ENCODE measurements at regions not wholly inside any gene's neighbourhood (a gene's known extent, or its start where the extent isn't known, plus 50 kb on each side); places are given as distances from the start of the nearest gene placed in this dataset.

DNA sequence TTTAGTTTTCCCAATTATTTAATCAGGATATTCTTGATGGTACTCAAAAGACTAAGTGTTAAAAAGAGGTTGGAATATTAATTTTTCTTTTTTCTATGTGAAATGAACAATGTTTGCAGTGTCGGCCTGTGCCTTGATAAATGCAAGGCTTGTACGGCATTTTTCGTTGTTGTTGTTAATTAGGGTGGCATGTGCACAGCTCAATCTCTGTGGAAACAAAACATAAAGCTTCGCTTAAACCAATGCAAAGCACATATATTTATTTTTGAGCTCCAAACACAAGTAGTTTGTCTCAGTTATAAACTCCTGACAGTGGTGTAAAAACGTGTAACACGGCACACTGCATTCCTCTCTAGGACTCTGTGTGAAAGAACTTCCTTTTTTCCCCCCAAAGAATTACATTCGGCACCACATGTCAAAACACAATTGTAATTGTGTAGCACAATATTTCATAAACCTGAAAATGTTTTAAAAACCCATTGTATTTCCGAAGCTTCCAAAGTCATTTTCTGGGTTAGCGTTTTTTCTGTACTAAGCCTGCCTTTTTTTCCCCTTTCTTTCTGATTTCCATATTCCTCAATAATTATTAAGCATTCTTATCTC, 498.0 kb downstream of the VRK1 start:
- no peaks in the 10 kb centered on the region for H3K9me3 ChIP-seq (ENCODE audit: low read depth, low read length)
- H3K4me3 ChIP-seq (ENCODE audit: low read length): no peak overlapping the region
- peaks cover 4% of the 10 kb centered on the region for H3K27me3 ChIP-seq (ENCODE audit: insufficient read depth, low read length)
- peaks cover 6% of the 10 kb centered on the region for H3K4me1 ChIP-seq (ENCODE audit: insufficient read depth, low read length)

DNA sequence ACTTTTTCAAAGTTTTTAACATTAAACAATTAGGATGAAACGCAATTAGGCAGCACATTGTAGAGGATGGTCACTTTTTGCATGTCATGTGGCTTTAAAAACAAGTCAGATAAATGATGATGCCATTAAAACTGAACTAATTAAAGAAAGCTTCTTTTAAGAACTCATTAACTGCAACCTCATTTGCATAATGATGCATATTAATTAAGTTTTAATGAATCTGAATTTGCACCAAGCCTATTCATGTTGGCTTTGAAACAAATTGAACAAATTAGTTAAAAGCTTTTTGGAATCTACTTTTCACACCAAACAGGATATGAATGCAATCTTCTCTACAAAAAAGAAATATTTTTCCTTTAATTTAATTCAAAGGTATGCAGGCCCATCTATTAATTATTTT, 499.0 kb downstream of the VRK1 start:
- H3K4me1 ChIP-seq (ENCODE audit: insufficient read depth, low read length): peaks cover under 1% of the 10 kb centered on the region
- peaks cover 4% of the 10 kb centered on the region for H3K27me3 ChIP-seq (ENCODE audit: insufficient read depth, low read length)
- H3K4me3 ChIP-seq (ENCODE audit: low read length): no peak overlapping the region
- H3K9me3 ChIP-seq (ENCODE audit: low read depth, low read length): no peaks in the 10 kb centered on the region

DNA sequence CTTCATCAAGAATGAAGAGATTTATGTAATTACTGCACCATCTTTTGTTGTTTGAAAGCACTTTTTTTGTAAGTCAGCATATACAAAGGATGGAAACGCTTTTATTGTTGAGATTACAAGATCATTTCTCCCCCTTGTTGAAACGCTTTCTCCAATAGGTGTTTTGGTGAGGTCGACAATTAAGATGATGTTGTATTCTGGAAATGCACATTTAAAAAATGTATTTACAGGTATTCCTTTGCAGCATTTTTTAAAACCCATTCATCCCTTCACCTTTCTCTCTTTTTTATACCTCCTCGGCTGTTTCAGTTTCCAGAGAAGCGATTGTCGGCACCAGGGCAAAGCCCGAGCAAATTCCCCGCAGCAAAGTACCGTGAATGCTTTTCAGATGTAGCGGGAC, 499.9 kb downstream of the VRK1 start:
- H3K4me3 ChIP-seq (ENCODE audit: low read length): no peak overlapping the region
- H3K4me1 ChIP-seq (ENCODE audit: insufficient read depth, low read length): no peaks in the 10 kb centered on the region
- no peaks in the 10 kb centered on the region for H3K9me3 ChIP-seq (ENCODE audit: low read depth, low read length)
- H3K27me3 ChIP-seq (ENCODE audit: insufficient read depth, low read length): peaks cover 4% of the 10 kb centered on the region

DNA sequence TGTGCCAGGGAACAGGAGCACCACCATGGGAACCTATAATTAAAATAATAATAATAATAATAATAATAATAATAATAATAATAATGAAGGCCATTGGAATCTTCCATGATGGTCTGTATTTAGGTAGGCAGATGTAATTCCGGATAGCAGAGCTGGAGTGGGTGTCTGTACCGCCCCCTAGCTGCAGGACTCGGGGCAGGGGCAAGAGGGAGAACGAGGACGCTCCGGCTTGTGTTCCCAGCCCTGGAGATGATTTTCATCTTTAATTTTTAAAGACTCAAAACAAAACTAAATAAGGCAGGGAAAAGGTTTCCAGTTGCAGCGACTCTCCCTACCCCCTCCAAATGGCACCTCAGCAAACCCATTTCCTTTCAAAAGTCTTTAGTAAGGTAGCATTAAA, 501.1 kb downstream of the VRK1 start:
- no peak overlapping the region for H3K4me3 ChIP-seq (ENCODE audit: low read length)

DNA sequence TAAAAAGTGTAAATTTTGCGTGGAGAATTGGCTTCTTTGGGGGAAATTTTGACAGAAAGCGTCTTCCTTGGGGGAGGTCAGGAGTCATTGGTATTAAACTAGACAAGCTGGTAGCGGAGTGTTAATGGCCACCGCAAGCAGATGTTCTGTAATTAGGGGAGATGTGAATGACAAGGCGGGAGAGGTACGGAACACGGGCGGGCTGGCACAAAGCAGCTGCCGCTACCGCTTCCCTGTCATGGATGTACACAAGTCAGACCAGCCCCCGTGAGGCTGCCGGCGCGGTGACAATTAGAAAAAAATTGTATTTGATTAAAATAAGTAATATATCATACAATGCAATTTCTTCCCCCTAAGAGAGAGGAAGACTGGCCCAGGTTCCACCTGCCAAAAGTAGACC, 501.6 kb downstream of the VRK1 start:
- Histone ChIP-seq H3K9me3 (ENCODE audit: low read depth, low read length) (no peaks in the 10 kb centered on the region), H3K27me3 (ENCODE audit: insufficient read depth, low read length) (peaks cover 4% of the 10 kb centered on the region), H3K4me3 (ENCODE audit: low read length) (no peak overlapping the region), H3K4me1 (ENCODE audit: insufficient read depth, low read length) (no peaks in the 10 kb centered on the region)

More for the DNA sequence above, 501.1 kb downstream of the VRK1 start:
- Histone ChIP-seq H3K9me3 (ENCODE audit: low read depth, low read length) (no peaks in the 10 kb centered on the region), H3K27me3 (ENCODE audit: insufficient read depth, low read length) (peaks cover 4% of the 10 kb centered on the region), H3K4me1 (ENCODE audit: insufficient read depth, low read length) (no peaks in the 10 kb centered on the region)

DNA sequence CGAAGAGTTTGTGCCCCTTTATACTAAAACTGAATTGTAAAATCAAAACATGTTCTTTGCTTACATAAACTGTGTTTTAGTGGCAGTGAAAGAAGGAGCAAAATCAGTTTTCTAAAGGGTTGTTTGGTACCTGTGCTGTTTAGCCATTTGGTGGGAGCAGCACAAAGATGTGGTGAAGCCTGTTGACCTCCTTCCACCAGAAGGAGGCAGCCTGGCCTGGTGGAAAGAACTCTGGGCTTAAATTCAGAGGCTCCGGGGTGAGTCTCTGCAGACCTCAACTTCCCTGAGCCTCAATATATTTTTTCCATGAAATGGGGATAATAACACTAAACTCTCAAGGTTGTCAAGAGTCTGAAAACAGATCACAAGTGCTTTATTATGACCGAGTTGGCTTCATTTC, 502.5 kb downstream of the VRK1 start:
- Histone ChIP-seq H3K9me3 (ENCODE audit: low read depth, low read length) (no peaks in the 10 kb centered on the region), H3K4me1 (ENCODE audit: insufficient read depth, low read length) (no peaks in the 10 kb centered on the region), H3K4me3 (ENCODE audit: low read length) (no peak overlapping the region), H3K27me3 (ENCODE audit: insufficient read depth, low read length) (peaks cover 4% of the 10 kb centered on the region)

DNA sequence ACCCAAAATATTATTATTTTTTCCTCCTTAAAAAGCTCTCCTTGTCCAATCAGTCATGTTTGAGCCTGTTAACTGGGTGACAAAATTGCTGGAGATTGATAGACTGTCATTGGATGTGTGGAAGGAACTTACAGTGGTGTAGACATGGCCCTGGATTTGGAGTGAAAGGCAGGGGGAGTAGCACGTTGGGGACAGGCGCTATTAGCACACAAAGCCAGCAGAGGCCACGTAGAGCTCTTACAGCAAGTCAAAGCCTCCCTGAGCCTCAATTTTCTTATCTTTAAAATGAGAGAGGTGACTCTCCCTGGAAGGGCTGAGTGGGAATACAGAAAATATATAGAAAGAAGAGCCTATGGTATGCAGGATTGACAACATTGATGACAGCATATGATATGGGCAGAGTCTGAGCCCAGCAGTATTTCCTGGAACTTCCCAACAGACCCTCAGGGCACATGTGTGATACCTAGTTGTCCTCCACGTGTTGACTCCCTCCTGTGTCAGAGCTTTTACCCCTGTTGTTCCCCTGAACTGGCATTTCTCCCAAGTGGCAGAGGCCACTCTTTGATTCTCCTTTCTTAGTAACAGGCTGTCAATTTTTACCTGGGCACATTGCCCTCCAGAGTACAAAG, 504.9 kb downstream of the VRK1 start:
- Histone ChIP-seq H3K4me3 (ENCODE audit: low read length) (no peak overlapping the region), H3K27me3 (ENCODE audit: insufficient read depth, low read length) (peaks cover 4% of the 10 kb centered on the region), H3K9me3 (ENCODE audit: low read depth, low read length) (no peaks in the 10 kb centered on the region), H3K4me1 (ENCODE audit: insufficient read depth, low read length) (no peaks in the 10 kb centered on the region)

DNA sequence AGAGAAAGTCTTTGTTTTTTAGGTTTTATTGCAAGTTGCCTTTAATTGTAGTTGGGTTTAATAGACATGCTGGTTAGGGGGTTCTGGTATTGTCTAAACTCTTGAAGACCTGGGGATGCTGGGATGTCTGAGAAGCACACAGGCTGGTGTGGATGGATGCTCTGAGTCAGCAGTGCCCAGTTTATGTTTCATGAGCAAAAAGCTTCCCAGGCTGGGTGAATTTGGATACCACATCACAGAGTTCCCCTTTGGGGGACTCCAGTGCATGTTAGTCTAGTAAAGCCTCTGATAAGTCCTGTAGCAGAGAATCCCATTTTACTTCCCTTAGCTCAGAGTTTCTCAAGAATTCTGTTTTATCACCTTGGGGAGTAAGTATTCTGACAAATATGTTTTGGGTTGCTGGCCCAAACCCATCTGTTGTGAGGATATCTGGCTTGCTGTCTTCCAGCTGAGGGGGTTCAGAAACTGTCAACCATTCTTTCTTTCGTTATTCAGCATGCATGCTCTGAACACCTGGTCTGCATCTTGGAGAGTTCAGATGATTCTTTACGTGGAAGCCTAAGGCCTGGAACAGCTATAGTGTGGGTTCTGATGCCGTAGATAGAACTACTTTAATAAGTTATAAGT, 509.1 kb downstream of the VRK1 start:
- Histone ChIP-seq H3K4me1 (ENCODE audit: insufficient read depth, low read length) (no peaks in the 10 kb centered on the region), H3K4me3 (ENCODE audit: low read length) (no peak overlapping the region), H3K27me3 (ENCODE audit: insufficient read depth, low read length) (no peaks in the 10 kb centered on the region)

DNA sequence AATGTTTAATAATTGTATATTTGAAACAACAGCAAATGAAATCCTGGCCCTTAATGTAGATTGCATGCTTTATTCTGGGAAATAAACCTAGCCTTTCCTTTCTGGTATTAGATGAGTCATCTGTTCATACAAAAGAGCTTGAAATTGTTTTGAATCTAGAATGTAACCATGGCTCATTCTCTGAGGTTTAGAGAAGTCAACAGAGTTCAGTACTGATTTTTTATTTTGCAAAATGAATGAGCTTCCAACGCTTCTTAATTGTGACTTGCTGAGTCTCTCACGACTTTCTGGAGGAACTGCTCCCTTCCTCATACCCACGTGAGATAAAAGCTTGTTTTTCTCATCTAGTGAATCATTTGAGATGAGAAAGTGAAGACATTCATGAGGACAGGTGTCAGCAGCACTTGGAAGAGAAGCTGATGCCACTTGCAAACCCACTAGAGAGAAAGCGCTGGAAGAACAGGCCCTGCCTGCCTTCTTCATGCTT, 509.6 kb downstream of the VRK1 start:
- Histone ChIP-seq H3K27me3 (ENCODE audit: insufficient read depth, low read length) (no peaks in the 10 kb centered on the region), H3K4me3 (ENCODE audit: low read length) (no peak overlapping the region), H3K4me1 (ENCODE audit: insufficient read depth, low read length) (no peaks in the 10 kb centered on the region), H3K9me3 (ENCODE audit: low read depth, low read length) (no peaks in the 10 kb centered on the region)

More for the DNA sequence above, 509.1 kb downstream of the VRK1 start:
- no peaks in the 10 kb centered on the region for H3K9me3 ChIP-seq (ENCODE audit: low read depth, low read length)

DNA sequence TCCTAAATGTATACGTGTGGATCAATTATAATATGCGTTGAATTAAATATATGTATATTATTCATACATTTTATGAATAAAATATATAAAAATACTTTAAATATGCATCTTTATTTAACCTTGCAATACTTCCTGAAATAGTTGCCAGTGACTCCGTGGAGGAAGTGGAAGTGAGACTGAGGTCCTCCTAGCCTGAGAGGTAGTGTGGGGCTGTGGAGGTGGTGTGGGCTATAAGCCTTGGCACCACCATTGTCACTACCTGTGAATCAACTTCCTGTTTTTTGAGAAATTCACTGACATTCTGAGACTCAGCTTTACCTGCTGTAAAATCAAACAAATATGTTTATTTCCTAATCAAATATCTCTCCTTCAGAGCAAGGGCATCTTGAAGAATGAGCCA, 514.2 kb downstream of the VRK1 start:
- H3K4me1 ChIP-seq (ENCODE audit: insufficient read depth, low read length): no peaks in the 10 kb centered on the region
- no peak overlapping the region for H3K4me3 ChIP-seq (ENCODE audit: low read length)
- H3K9me3 ChIP-seq (ENCODE audit: low read depth, low read length): peaks cover 7% of the 10 kb centered on the region
- no peaks in the 10 kb centered on the region for H3K27me3 ChIP-seq (ENCODE audit: insufficient read depth, low read length)

DNA sequence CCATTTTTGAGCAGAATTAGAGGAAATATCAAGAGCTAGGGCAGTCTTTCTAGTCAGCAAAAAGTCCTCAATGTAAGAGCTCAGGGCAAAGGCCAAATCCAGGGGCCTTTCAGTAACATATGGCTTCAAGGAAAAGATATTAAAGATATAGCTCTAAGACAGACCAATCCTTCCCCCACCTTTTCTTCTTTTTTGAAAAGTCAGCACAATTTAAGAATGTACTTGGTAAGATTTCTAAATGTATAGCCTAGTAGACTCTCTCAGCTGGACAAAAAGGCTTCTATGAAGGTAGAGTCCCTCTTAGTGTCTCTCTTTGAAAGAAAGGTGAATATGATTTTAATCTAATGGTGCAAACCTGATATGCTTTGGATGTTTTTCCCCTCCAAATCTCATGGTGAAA, 515.7 kb downstream of the VRK1 start:
- Histone ChIP-seq H3K9me3 (ENCODE audit: low read depth, low read length) (peaks cover 7% of the 10 kb centered on the region), H3K27me3 (ENCODE audit: insufficient read depth, low read length) (no peaks in the 10 kb centered on the region), H3K4me3 (ENCODE audit: low read length) (no peak overlapping the region), H3K4me1 (ENCODE audit: insufficient read depth, low read length) (no peaks in the 10 kb centered on the region)

DNA sequence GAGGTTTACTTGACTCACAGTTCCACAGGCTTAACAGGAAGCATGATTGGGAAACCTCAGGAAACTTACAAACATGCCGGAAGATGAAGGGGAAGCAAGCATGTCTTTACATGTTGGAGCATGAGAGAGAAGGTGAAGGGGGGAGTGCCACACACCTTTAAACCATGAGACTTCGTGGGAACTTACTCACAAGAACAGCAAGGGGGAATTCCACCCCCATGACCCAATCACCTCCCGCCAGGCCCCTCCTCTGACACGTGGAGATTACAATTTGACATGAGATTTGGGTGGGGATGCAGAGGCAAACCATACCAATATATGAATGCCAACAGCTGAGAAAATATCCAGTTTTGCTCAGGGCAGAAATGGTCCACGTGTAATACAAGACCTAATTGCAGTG, 518.6 kb downstream of the VRK1 start:
- no peaks in the 10 kb centered on the region for H3K4me1 ChIP-seq (ENCODE audit: insufficient read depth, low read length)
- H3K27me3 ChIP-seq (ENCODE audit: insufficient read depth, low read length): no peaks in the 10 kb centered on the region
- H3K4me3 ChIP-seq (ENCODE audit: low read length): no peak overlapping the region
- H3K9me3 ChIP-seq (ENCODE audit: low read depth, low read length): peaks cover 7% of the 10 kb centered on the region

DNA sequence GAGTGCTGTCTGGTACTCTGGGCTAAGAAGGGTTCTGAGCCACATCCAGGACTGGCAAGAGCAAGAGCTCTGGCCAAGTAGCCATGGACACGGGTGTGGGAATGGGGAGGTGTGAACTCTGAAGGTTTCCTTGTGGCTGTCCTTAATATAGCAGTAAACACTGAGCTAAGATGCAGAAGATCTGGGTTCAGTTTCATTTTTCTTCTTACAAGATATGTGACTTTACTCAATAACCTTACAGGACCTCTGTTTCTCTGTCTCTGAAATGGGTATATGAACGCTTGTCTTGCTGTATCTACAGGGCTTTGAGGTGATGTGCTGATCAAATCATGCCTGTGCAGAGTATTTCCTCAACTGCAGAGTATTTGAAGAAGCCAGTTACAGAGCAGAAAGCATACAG, 521.2 kb downstream of the VRK1 start:
- H3K4me3 ChIP-seq (ENCODE audit: low read length): no peak overlapping the region
- H3K9me3 ChIP-seq (ENCODE audit: low read depth, low read length): peaks cover 7% of the 10 kb centered on the region
- no peaks in the 10 kb centered on the region for H3K27me3 ChIP-seq (ENCODE audit: insufficient read depth, low read length)
- no peaks in the 10 kb centered on the region for H3K4me1 ChIP-seq (ENCODE audit: insufficient read depth, low read length)

DNA sequence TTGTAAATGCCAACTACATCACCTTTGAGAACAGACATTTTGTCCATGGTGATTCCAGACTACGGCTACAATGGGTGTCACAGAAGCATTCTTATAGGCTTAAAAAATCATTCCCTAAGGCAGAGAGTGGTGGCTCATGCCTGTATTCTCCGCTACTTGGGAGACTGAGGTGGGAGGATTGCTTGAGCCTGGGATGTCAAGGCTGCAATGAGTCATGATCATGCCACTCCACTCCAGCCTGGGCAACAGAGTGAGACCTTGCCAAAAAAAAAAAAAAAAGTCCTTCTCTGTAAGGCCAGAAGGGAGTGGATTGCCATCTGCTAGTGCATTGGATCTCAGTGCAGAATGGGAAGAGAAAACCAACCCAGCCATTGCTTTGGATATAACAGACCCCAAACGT, 522.5 kb downstream of the VRK1 start:
- Histone ChIP-seq H3K9me3 (ENCODE audit: low read depth, low read length) (no peaks in the 10 kb centered on the region), H3K4me1 (ENCODE audit: insufficient read depth, low read length) (no peaks in the 10 kb centered on the region), H3K4me3 (ENCODE audit: low read length) (no peak overlapping the region), H3K27me3 (ENCODE audit: insufficient read depth, low read length) (no peaks in the 10 kb centered on the region)

DNA sequence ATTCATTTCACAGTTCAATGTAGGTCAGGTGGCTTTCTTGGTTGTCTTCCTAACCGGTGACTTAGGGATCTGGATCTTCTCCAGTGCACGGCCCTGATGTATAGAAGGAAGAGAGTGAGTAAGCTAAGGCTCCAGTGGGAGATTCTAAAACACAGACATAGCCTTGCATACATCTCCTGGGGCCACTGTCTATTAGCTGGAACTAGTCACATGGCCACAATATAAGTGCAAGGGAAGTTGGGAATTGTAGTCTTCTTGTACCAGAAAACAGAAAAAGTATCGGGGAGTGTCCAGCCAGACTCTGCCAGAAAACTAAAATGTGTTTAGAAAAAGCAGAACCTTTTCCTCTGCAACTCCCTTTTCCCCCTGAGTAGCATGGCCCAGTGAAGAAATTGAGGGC, 531.6 kb downstream of the VRK1 start:
- no peaks in the 10 kb centered on the region for H3K9me3 ChIP-seq (ENCODE audit: low read depth, low read length)
- no peak overlapping the region for H3K4me3 ChIP-seq (ENCODE audit: low read length)
- H3K4me1 ChIP-seq (ENCODE audit: insufficient read depth, low read length): peaks cover 8% of the 10 kb centered on the region
- H3K27me3 ChIP-seq (ENCODE audit: insufficient read depth, low read length): no peaks in the 10 kb centered on the region

DNA sequence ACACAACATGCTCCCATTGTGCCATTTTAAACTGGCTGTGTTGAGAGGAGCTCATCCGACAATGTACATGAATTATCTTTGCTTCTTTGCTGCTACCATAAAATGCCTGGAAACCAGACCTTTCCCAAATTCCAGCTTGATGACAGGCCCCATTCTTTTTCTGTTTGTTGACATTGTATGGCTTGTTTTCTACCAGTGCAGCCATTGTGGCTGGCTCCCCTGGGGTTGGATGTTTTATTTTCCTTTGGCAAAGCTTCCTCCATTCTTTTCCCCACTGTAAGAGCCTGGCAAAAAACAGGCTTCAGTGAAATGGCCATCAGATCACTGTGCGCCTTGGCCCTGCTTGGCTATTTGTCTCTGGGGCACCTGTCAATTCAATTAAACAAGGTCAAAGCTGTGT, 532.5 kb downstream of the VRK1 start:
- Histone ChIP-seq H3K4me1 (ENCODE audit: insufficient read depth, low read length) (peaks cover 8% of the 10 kb centered on the region), H3K9me3 (ENCODE audit: low read depth, low read length) (no peaks in the 10 kb centered on the region), H3K4me3 (ENCODE audit: low read length) (no peak overlapping the region), H3K27me3 (ENCODE audit: insufficient read depth, low read length) (no peaks in the 10 kb centered on the region)
